SU-DHL-6 (cell line): ENCODE measurements at regions not wholly inside any gene's neighbourhood (a gene's known extent, or its start where the extent isn't known, plus 50 kb on each side); places are given as distances from the start of the nearest gene placed in this dataset.

Source experiments
- H2AFZ ChIP-seq: fragments of 200-600 bp; sonication (generic); 2 replicates; pipeline ENCODE4 v1.6.1; 2014; ENCODE audit warnings: low read depth, mild to moderate bottlenecking, moderate library complexity, mixed read lengths, antibody characterized with exemption, low read length; ENCODE audit not compliant: severe bottlenecking
- H3F3A ChIP-seq: fragments of 200-600 bp; shearing (Covaris generic); 2 replicates; pipeline ENCODE4 v1.6.0; 2016; ENCODE audit warnings: antibody characterized with exemption, mild to moderate bottlenecking; ENCODE audit not compliant: insufficient read depth
- H3K27ac ChIP-seq: fragments of 200-600 bp; sonication (generic); 2 replicates; pipeline ENCODE4 v1.5.1; 2016; ENCODE audit warnings: low read depth, mild to moderate bottlenecking, low read length, moderate library complexity, mixed read lengths
- H3K27me3 ChIP-seq: fragments of 200-600 bp; sonication (generic), shearing (Covaris generic); 2 replicates; pipeline ENCODE4 v1.6.0; 2014; ENCODE audit warnings: mild to moderate bottlenecking, low read length
- H3K36me3 ChIP-seq: fragments of 200-600 bp; sonication (generic); 2 replicates; pipeline ENCODE4 v1.6.1; 2014; ENCODE audit warnings: mild to moderate bottlenecking, low read length, mixed read lengths
- H3K4me2 ChIP-seq: fragments of 300-600, 200-600 bp; shearing (Covaris generic), sonication (generic); 2 replicates; pipeline ENCODE4 v1.6.0; 2014; ENCODE audit warnings: low read length, low read depth, mild to moderate bottlenecking; ENCODE audit not compliant: poor library complexity, severe bottlenecking
- H3K4me3 ChIP-seq: fragments of 200-600 bp; sonication (generic); 2 replicates; pipeline ENCODE4 v1.5.1; 2014; ENCODE audit warnings: antibody characterized with exemption, low read length, mild to moderate bottlenecking, mixed read lengths; ENCODE audit not compliant: insufficient read depth, poor library complexity, severe bottlenecking
- H3K79me2 ChIP-seq: fragments of 200-600 bp; sonication (generic); 2 replicates; pipeline ENCODE4 v1.6.1; 2014; ENCODE audit warnings: mild to moderate bottlenecking, low read length, moderate library complexity; ENCODE audit not compliant: insufficient read depth
- H3K9ac ChIP-seq: fragments of 200-600 bp; sonication (generic); 2 replicates; pipeline ENCODE4 v1.7.0; 2014; ENCODE audit warnings: mild to moderate bottlenecking, low read length
- H3K9me2 ChIP-seq: fragments of 200-600 bp; sonication (generic); replicated peaks from 2 replicates; pipeline ENCODE4 v1.6.1; 2014; ENCODE audit warnings: low read length; ENCODE audit not compliant: insufficient read depth
- H3K9me3 ChIP-seq: fragments of 200-600 bp; sonication (generic); 2 replicates; pipeline ENCODE4 v1.6.1; 2014; ENCODE audit warnings: low read length, mixed read lengths; ENCODE audit not compliant: insufficient read depth
- H4K20me1 ChIP-seq: fragments of 200-600 bp; sonication (generic); 2 replicates; pipeline ENCODE4 v1.6.1; 2014; ENCODE audit warnings: low read depth, mild to moderate bottlenecking, antibody characterized with exemption, low read length, moderate library complexity, mixed read lengths
- CTCF ChIP-seq: fragments of 200-600 bp; sonication (generic); IDR thresholded peaks from one replicate; pipeline ENCODE4 v1.5.1; 2017; ENCODE audit warnings: antibody characterized with exemption, mild to moderate bottlenecking, low read length, moderate library complexity; ENCODE audit not compliant: insufficient read depth, poor library complexity, severe bottlenecking
- EZH2phosphoT487 ChIP-seq: fragments of 200-600 bp; sonication (generic), shearing (Covaris generic); conservative IDR thresholded peaks from 2 replicates; pipeline ENCODE4 v1.6.1; 2018; ENCODE audit warnings: mild to moderate bottlenecking, antibody characterized with exemption, low read length, moderate library complexity, mixed read lengths

- H3K27me3 ChIP-seq, result no peaks in the 10 kb centered on the region
- no peak overlapping the region for H3K4me2 ChIP-seq
- no peaks in the 10 kb centered on the region for H3K9me3 ChIP-seq
- H3K79me2 ChIP-seq, result no peaks in the 10 kb centered on the region
- H2AFZ ChIP-seq, result no peak overlapping the region
- H4K20me1 ChIP-seq, result no peaks in the 10 kb centered on the region
- no peak overlapping the region for H3K4me3 ChIP-seq
- no peaks in the 10 kb centered on the region for H3F3A ChIP-seq
- no peak overlapping the region for H3K27ac ChIP-seq
- no peaks in the 10 kb centered on the region for H3K36me3 ChIP-seq
- no peak overlapping the region for H3K9ac ChIP-seq
- H3K9me2 ChIP-seq, result no peaks in the 10 kb centered on the region
- no peak for TF ChIP-seq EZH2phosphoT487
- no peak for TF ChIP-seq CTCF
These were observed 1133.2 kb upstream of the CDH18 start for GRCh38 chr5:21121213-21121612.

- Histone ChIP-seq H3K27me3 (no peaks in the 10 kb centered on the region), H3K4me3 (no peak overlapping the region), H3K9me2 (no peaks in the 10 kb centered on the region), H4K20me1 (no peaks in the 10 kb centered on the region), H3F3A (no peaks in the 10 kb centered on the region), H3K27ac (no peak overlapping the region), H3K9ac (no peak overlapping the region), H3K36me3 (no peaks in the 10 kb centered on the region; the same call in 1 of the 2 replicates), H2AFZ (no peak overlapping the region), H3K9me3 (no peaks in the 10 kb centered on the region), H3K4me2 (no peak overlapping the region), H3K79me2 (no peaks in the 10 kb centered on the region)
- TF ChIP-seq CTCF (no peak), EZH2phosphoT487 (no peak)
These were observed 1109.7 kb upstream of the CDH18 start for GRCh38 chr5:21097661-21098060.

GRCh38 chr5:21094619-21095018 is 1106.6 kb upstream of the CDH18 start:
- Histone ChIP-seq H2AFZ (no peak overlapping the region), H3F3A (no peaks in the 10 kb centered on the region), H3K9me3 (no peaks in the 10 kb centered on the region), H3K27ac (no peak overlapping the region), H3K9ac (no peak overlapping the region), H3K4me2 (no peak overlapping the region), H3K27me3 (no peaks in the 10 kb centered on the region), H4K20me1 (no peaks in the 10 kb centered on the region), H3K79me2 (no peaks in the 10 kb centered on the region), H3K4me3 (no peak overlapping the region), H3K9me2 (no peaks in the 10 kb centered on the region), H3K36me3 (no peaks in the 10 kb centered on the region)
- no peak for TF ChIP-seq EZH2phosphoT487
- TF ChIP-seq CTCF, result no peak

DNA sequence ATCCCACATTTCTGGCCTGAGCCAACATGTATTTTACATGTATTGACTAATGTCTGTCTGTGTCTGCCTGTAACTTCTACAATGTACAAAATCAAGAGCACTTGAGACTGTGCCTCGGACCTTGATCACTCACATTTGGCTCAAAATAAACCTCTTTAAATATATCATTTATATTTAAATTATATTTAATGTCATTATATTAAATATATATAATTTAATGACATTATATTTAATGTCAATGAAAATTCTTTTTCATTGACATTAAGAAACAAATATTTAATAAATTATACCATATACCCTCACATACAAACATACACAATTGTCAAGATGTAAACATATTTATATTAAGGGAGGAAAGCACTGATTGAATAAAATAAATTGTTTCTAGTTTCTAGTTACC is 1099.8 kb upstream of the CDH18 start:
- Histone ChIP-seq H3K36me3 (no peaks in the 10 kb centered on the region), H3K27ac (no peak overlapping the region), H3F3A (no peaks in the 10 kb centered on the region), H3K9ac (no peak overlapping the region), H3K9me3 (no peaks in the 10 kb centered on the region), H3K27me3 (no peaks in the 10 kb centered on the region), H3K9me2 (no peaks in the 10 kb centered on the region), H3K79me2 (no peaks in the 10 kb centered on the region), H3K4me3 (no peak overlapping the region), H4K20me1 (no peaks in the 10 kb centered on the region), H3K4me2 (no peak overlapping the region), H2AFZ (no peak overlapping the region)
- TF ChIP-seq EZH2phosphoT487 (no peak), CTCF (no peak)
